Suprapubic skin (tissue), 4 donors: ENCODE measurements at regions not wholly inside any gene's neighbourhood (a gene's known extent, or its start where the extent isn't known, plus 50 kb on each side); places are given as distances from the start of the nearest gene placed in this dataset.

Source experiments
- DNase-seq, 2 donors: peaks; one replicate each; pipeline ENCODE4 v3.0.0-alpha.2; 2019; ENCODE audit warnings: low spot score in 2 of 2
- H3K27ac ChIP-seq: fragments of 200-600 bp; sonication (generic); one replicate; pipeline ENCODE4 v1.5.1; 2019
- H3K27me3 ChIP-seq: fragments of 200-600 bp; sonication (generic); one replicate; pipeline ENCODE4 v1.5.1; 2019
- H3K36me3 ChIP-seq: fragments of 200-600 bp; sonication (generic); one replicate; pipeline ENCODE4 v1.5.1; 2019
- H3K4me1 ChIP-seq: fragments of 200-600 bp; sonication (generic); one replicate; pipeline ENCODE4 v1.5.1; 2019
- H3K4me3 ChIP-seq: fragments of 200-600 bp; sonication (generic); one replicate; pipeline ENCODE4 v1.5.1; 2019; ENCODE audit warnings: mild to moderate bottlenecking
- H3K9me3 ChIP-seq: fragments of 200-600 bp; sonication (generic); one replicate; pipeline ENCODE4 v1.5.1; 2019
- EP300 ChIP-seq: sonication (generic); formaldehyde crosslinking; IDR thresholded peaks from one replicate; pipeline ENCODE4 v1.6.1; 2017; ENCODE audit warnings: antibody characterized with exemption
- POLR2A ChIP-seq, 2 donors: fragments of 450-650 bp; IDR thresholded peaks; one replicate each; pipeline ENCODE4 v1.6.1; 2017; ENCODE audit warnings: antibody characterized with exemption in 2 of 2, mild to moderate bottlenecking in 2 of 2, moderate library complexity in 2 of 2
- POLR2AphosphoS5 ChIP-seq, 3 donors: sonication (generic); formaldehyde crosslinking; IDR thresholded peaks; one replicate each; pipeline ENCODE4 v1.6.1; 2017; ENCODE audit warnings: antibody characterized with exemption in 3 of 3
- WGBS: methylation state at CpG from one replicate; pipeline ENCODE4 v1.1.5; 2018; 5-methylcytosine and 5-hydroxymethylcytosine counted together
- TF ChIP-seq, protein P1 (sequence below), 2 donors: fragments of 200-600 bp in 1 of 2; fragments of 450-650 bp in 1 of 2; sonication (generic) in 1 of 2; IDR thresholded peaks; one replicate each; pipeline ENCODE4 v1.5.1; 2016 to 2019; ENCODE audit warnings: antibody characterized with exemption in 2 of 2, mild to moderate bottlenecking in 1 of 2, moderate library complexity in 1 of 2

DNA sequence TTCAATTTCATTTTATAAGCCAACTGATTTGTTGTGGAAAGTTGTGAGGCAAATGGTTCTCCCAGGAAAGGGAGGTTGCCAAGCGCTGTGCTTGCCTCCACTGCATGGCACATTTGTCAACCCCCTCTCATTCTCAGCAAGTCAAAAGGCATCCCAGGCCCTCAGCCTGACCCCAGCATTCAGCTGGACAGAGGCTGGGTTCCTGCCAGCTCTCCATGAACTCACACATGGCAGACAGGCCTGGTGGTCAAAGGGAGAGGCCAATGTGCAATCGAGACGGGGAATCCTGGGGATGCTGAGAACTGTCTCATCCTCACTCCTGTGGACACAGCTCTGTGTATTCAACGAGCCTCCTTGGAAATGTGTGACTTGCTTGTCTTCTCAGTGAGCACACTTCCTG is 106.0 kb upstream of the CDH4 start:
- Histone ChIP-seq H3K9me3 (peaks cover 4% of the 10 kb centered on the region), H3K27ac (no peak overlapping the region), H3K4me3 (no peak overlapping the region), H3K36me3 (no peaks in the 10 kb centered on the region), H3K4me1 (no peaks in the 10 kb centered on the region), H3K27me3 (peaks cover 3% of the 10 kb centered on the region)
- DNase-seq = no peak
- 66% methylated on average over 4 of the region's 4 CpGs for WGBS
- TF ChIP-seq, protein P1, sequence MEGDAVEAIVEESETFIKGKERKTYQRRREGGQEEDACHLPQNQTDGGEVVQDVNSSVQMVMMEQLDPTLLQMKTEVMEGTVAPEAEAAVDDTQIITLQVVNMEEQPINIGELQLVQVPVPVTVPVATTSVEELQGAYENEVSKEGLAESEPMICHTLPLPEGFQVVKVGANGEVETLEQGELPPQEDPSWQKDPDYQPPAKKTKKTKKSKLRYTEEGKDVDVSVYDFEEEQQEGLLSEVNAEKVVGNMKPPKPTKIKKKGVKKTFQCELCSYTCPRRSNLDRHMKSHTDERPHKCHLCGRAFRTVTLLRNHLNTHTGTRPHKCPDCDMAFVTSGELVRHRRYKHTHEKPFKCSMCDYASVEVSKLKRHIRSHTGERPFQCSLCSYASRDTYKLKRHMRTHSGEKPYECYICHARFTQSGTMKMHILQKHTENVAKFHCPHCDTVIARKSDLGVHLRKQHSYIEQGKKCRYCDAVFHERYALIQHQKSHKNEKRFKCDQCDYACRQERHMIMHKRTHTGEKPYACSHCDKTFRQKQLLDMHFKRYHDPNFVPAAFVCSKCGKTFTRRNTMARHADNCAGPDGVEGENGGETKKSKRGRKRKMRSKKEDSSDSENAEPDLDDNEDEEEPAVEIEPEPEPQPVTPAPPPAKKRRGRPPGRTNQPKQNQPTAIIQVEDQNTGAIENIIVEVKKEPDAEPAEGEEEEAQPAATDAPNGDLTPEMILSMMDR (IDR thresholded peaks at IDR 0.05) = no peak
- no peak for TF ChIP-seq POLR2AphosphoS5 (IDR thresholded peaks at IDR 0.05)
- TF ChIP-seq POLR2A (IDR thresholded peaks at IDR 0.05) = no peak
- no peak for TF ChIP-seq EP300

DNA sequence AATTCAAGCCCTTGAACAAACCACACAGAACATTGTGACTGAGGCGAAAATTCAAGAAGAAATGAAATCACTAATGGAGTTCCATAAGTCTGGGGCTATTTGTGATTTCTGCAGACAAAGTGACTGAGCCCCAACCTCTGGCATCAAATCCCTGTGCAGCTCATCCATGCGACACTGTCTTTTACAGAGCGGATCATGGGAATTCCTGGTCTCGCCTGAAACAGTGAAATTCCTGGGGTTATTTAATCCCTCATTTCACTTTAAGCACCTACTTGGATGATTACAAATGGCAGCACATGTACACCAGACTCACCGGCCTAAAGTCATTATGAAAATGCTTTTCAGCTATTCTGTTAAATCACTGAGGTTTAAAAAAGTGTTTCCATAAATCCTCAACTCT is 102.4 kb upstream of the CDH4 start:
- no peaks in the 10 kb centered on the region for H3K4me1 ChIP-seq
- no peak overlapping the region for H3K27ac ChIP-seq
- DNase-seq = no peak
- no peak overlapping the region for H3K4me3 ChIP-seq
- no peak for TF ChIP-seq POLR2AphosphoS5 (IDR thresholded peaks at IDR 0.05)
- TF ChIP-seq POLR2A (IDR thresholded peaks at IDR 0.05) = no peak
- TF ChIP-seq, protein P1 (IDR thresholded peaks at IDR 0.05) = no peak
- no peak for TF ChIP-seq EP300
- no peaks in the 10 kb centered on the region for H3K36me3 ChIP-seq
- peaks cover 4% of the 10 kb centered on the region for H3K9me3 ChIP-seq
- H3K27me3 ChIP-seq = peaks cover 8% of the 10 kb centered on the region
- WGBS = 72% methylated on average over 5 of the region's 5 CpGs

DNA sequence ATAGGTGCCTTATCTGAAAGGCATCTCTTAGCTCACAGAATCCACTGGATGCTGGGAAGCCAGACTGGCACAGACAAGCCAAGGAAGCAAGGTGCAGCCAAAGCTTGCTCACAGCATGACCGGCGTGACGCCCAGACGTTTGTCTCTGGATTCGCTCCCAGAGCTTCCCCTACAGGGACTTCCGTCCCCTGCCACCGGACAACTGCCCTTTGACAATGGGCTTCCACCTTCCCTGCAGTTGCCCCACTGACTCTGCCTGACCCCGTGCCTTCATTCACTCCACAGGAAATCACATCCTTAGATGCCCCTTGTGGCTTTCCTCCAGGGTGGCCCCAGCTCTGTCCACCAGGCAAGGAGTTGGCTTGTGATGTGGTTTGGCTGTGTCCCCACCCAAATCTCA is 94.8 kb upstream of the CDH4 start:
- Histone ChIP-seq H3K9me3 (no peaks in the 10 kb centered on the region), H3K4me3 (no peak overlapping the region), H3K27me3 (peaks cover 11% of the 10 kb centered on the region), H3K27ac (no peak overlapping the region), H3K4me1 (no peaks in the 10 kb centered on the region), H3K36me3 (no peaks in the 10 kb centered on the region)
- DNase-seq = peak in 1 of 2 donors; percentile 42
- WGBS = 84% methylated on average over 8 of the region's 8 CpGs
- TF ChIP-seq EP300 (no peak), POLR2AphosphoS5 (IDR thresholded peaks at IDR 0.05) (no peak), POLR2A (IDR thresholded peaks at IDR 0.05) (no peak)
- TF ChIP-seq, protein P1 (IDR thresholded peaks at IDR 0.05) = no peak

- TF ChIP-seq POLR2AphosphoS5 (IDR thresholded peaks at IDR 0.05) = no peak
- no peak for TF ChIP-seq EP300
- TF ChIP-seq, protein P1 (IDR thresholded peaks at IDR 0.05) = no peak
- TF ChIP-seq POLR2A (IDR thresholded peaks at IDR 0.05) = no peak
- no peaks in the 10 kb centered on the region for H3K36me3 ChIP-seq
- DNase-seq = no peak
- no peaks in the 10 kb centered on the region for H3K9me3 ChIP-seq
- 49% methylated on average over 17 of the region's 17 CpGs for WGBS
- peaks cover 20% of the 10 kb centered on the region for H3K27me3 ChIP-seq
- H3K27ac ChIP-seq = no peak overlapping the region
- no peaks in the 10 kb centered on the region for H3K4me1 ChIP-seq
- H3K4me3 ChIP-seq = no peak overlapping the region
These were observed 91.9 kb upstream of the CDH4 start for GRCh38 chr20:61159957-61160686.

GRCh38 chr20:61161726-61162390 is 90.2 kb upstream of the CDH4 start:
- Histone ChIP-seq H3K9me3 (no peaks in the 10 kb centered on the region), H3K4me1 (no peaks in the 10 kb centered on the region), H3K36me3 (no peaks in the 10 kb centered on the region), H3K4me3 (no peak overlapping the region), H3K27me3 (peaks cover 20% of the 10 kb centered on the region), H3K27ac (no peak overlapping the region)
- DNase-seq = no peak
- TF ChIP-seq POLR2A (IDR thresholded peaks at IDR 0.05) (no peak), POLR2AphosphoS5 (IDR thresholded peaks at IDR 0.05) (no peak), EP300 (no peak)
- TF ChIP-seq, protein P1 (IDR thresholded peaks at IDR 0.05) = no peak
- WGBS = 38% methylated on average over 8 of the region's 8 CpGs
